Uterus (tissue), 2 donors: ENCODE measurements at regions not wholly inside any gene's neighbourhood (a gene's known extent, or its start where the extent isn't known, plus 50 kb on each side); places are given as distances from the start of the nearest gene placed in this dataset.

Source experiments
- CTCF ChIP-seq, 4 experiments: fragments of 200-600 bp in 2 of 4; fragments of 450-650 bp in 2 of 4; sonication (generic) in 2 of 4; IDR thresholded peaks; one replicate each; pipeline ENCODE4 v1.5.1; 2016 to 2019; ENCODE audit warnings: antibody characterized with exemption in 4 of 4, mild to moderate bottlenecking in 2 of 4, moderate library complexity in 1 of 4
- POLR2A ChIP-seq, 2 donors: fragments of 450-650 bp; IDR thresholded peaks; one replicate each; pipeline ENCODE4 v1.6.1; 2016; ENCODE audit warnings: antibody characterized with exemption in 2 of 2, mild to moderate bottlenecking in 1 of 2, moderate library complexity in 1 of 2

DNA sequence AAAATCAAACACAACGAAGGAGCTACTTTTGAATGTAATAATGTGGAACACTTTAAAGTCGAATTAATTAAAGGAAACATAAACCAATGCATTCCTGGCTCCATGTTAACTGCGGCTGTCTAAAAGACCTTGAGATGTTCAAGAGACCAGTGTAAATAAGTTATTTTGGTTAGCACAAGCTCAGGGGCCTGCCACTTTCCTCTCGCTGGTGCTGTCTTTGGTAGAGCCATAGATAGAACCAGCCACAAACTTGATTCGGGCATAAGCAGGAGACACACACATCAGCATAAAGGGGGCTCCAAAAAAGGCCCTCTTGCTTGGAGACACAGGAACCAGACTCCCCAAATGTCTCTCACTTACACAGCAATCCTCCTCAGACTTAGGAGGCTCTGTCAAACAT, 121.6 kb upstream of the TBX20 start:
- no peak for TF ChIP-seq CTCF (IDR thresholded peaks at IDR 0.05)
- no peak for TF ChIP-seq POLR2A (IDR thresholded peaks at IDR 0.05)
